NT2/D1 (cell line): ENCODE measurements at regions not wholly inside any gene's neighbourhood (a gene's known extent, or its start where the extent isn't known, plus 50 kb on each side); places are given as distances from the start of the nearest gene placed in this dataset.

ENCODE experiments used
- SUZ12 ChIP-seq: IDR thresholded peaks from 2 replicates; pipeline ENCODE4 v1.6.1; 2011; ENCODE audit not compliant: insufficient read length, insufficient read depth; ENCODE audit errors: extremely low read depth
- YY1 ChIP-seq: IDR thresholded peaks from 2 replicates; pipeline ENCODE4 v1.6.1; 2011; ENCODE audit not compliant: insufficient read length, insufficient read depth
- ZNF274 ChIP-seq: IDR thresholded peaks from 2 replicates; pipeline ENCODE4 v1.6.1; 2011; ENCODE audit warnings: mild to moderate bottlenecking, low read depth, low read length

DNA sequence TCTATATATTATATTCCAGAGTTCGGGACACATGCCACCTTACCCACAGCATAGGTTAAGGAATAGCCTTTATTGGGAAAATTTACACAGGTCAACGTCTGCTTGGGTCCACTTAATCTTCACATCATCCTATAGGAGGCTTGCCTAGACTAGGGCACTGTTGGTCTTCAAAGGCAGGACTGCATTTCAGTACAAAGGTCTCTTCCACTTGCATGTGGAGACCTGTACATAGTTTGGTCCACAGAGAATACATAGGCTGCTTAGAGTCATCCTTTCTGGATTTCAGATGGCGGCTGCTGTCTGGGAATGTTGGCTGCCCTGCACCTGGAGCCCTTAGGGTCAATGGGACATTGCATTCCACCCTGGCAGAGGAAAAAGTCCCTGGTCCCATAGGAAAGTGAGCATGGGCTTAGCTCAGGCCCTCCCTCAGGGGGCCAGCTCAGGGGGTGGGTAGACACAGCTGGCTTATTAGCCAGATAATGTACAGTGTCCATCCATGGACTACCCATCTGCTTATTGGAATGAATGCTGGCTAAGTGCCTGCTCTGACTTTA, 75.3 kb upstream of the TGFBR2 start:
- no peak for TF ChIP-seq ZNF274
- no peak for TF ChIP-seq YY1
- no peak for TF ChIP-seq SUZ12
